ENCODE measurements at regions not wholly inside any gene's neighbourhood (a gene's known extent, or its start where the extent isn't known, plus 50 kb on each side); places are given as distances from the start of the nearest gene placed in this dataset.

- Histone ChIP-seq H3K9me3 (ENCODE audit: low read length) (no peaks in the 10 kb centered on the region), H3K79me2 (ENCODE audit: insufficient read depth, low read depth, low read length) (no peaks in the 10 kb centered on the region), H3K4me3 (ENCODE audit: low read depth, low read length, poor library complexity, severe bottlenecking) (no peak overlapping the region), H4K20me1 (ENCODE audit: insufficient read depth, low read length) (no peaks in the 10 kb centered on the region), H2AFZ (ENCODE audit: low read length) (no peak overlapping the region), H3K36me3 (ENCODE audit: insufficient read depth, low read length) (no peaks in the 10 kb centered on the region), H3K4me2 (ENCODE audit: low read length) (no peak overlapping the region), H3K4me1 (ENCODE audit: insufficient read depth, low read length, poor library complexity, severe bottlenecking) (no peaks in the 10 kb centered on the region), H3K27ac (ENCODE audit: low read depth, low read length, poor library complexity, severe bottlenecking) (no peak overlapping the region), H3K9me2 (ENCODE audit: insufficient read depth, low read length) (no peaks in the 10 kb centered on the region; the same call in 1 of the 2 replicates)
- TF ChIP-seq CTCF (conservative IDR thresholded peaks at IDR 0.05; ENCODE audit: low read length), result no peak
- TF ChIP-seq EZH2phosphoT487 (IDR thresholded peaks at IDR 0.05; ENCODE audit: borderline replicate concordance, low read depth, low read length), result no peak
- no TSS peak for BruUV-seq (replicated peaks)
- no peak for DNase-seq (ENCODE audit: low spot score)
- ChIA-PET CTCF (ENCODE audit: unreplicated experiment) (no interaction called here), POLR2A (no interaction called here)
- intact Hi-C loops (cut with micrococcal nuclease; ENCODE audit: unreplicated experiment), result no loop called here
These were observed 465.4 kb downstream of the CD109 start for GRCh38 chr6:74161380-74161779.

- Histone ChIP-seq H3K4me2 (ENCODE audit: low read length) (no peak overlapping the region), H4K20me1 (ENCODE audit: insufficient read depth, low read length) (no peaks in the 10 kb centered on the region), H3K4me1 (ENCODE audit: insufficient read depth, low read length, poor library complexity, severe bottlenecking) (no peaks in the 10 kb centered on the region), H3K27ac (ENCODE audit: low read depth, low read length, poor library complexity, severe bottlenecking) (no peak overlapping the region), H3K79me2 (ENCODE audit: insufficient read depth, low read depth, low read length) (no peaks in the 10 kb centered on the region), H2AFZ (ENCODE audit: low read length) (no peak overlapping the region), H3K9me3 (ENCODE audit: low read length) (no peaks in the 10 kb centered on the region), H3K36me3 (ENCODE audit: insufficient read depth, low read length) (no peaks in the 10 kb centered on the region), H3K9me2 (ENCODE audit: insufficient read depth, low read length) (no peaks in the 10 kb centered on the region), H3K4me3 (ENCODE audit: low read depth, low read length, poor library complexity, severe bottlenecking) (no peak overlapping the region)
- BruUV-seq (replicated peaks), result no TSS peak
- CTCF ChIA-PET (ENCODE audit: unreplicated experiment), result no interaction called here
- no peak for DNase-seq (ENCODE audit: low spot score)
- POLR2A ChIA-PET, result interaction anchor here (1.2 kb wide), 1 partner anchor 17 kb away, joined by 3 read pairs; no protein-coding TSS in a partner anchor
- intact Hi-C loops (cut with micrococcal nuclease; ENCODE audit: unreplicated experiment), result no loop called here
- no peak for TF ChIP-seq EZH2phosphoT487 (IDR thresholded peaks at IDR 0.05; ENCODE audit: borderline replicate concordance, low read depth, low read length)
- TF ChIP-seq CTCF (conservative IDR thresholded peaks at IDR 0.05; ENCODE audit: low read length), result no peak
These were observed 456.2 kb downstream of the CD109 start for GRCh38 chr6:74152096-74152675.

GRCh38 chr6:74145931-74146330, 449.9 kb downstream of the CD109 start:
- TF ChIP-seq CTCF (conservative IDR thresholded peaks at IDR 0.05; ENCODE audit: low read length) (no peak), EZH2phosphoT487 (IDR thresholded peaks at IDR 0.05; ENCODE audit: borderline replicate concordance, low read depth, low read length) (no peak)
- Histone ChIP-seq H3K9me2 (ENCODE audit: insufficient read depth, low read length) (no peaks in the 10 kb centered on the region), H3K79me2 (ENCODE audit: insufficient read depth, low read depth, low read length) (no peaks in the 10 kb centered on the region), H3K4me2 (ENCODE audit: low read length) (no peak overlapping the region), H2AFZ (ENCODE audit: low read length) (no peak overlapping the region), H3K36me3 (ENCODE audit: insufficient read depth, low read length) (no peaks in the 10 kb centered on the region), H3K4me3 (ENCODE audit: low read depth, low read length, poor library complexity, severe bottlenecking) (no peak overlapping the region), H4K20me1 (ENCODE audit: insufficient read depth, low read length) (no peaks in the 10 kb centered on the region), H3K9me3 (ENCODE audit: low read length) (no peaks in the 10 kb centered on the region), H3K27ac (ENCODE audit: low read depth, low read length, poor library complexity, severe bottlenecking) (no peak overlapping the region), H3K4me1 (ENCODE audit: insufficient read depth, low read length, poor library complexity, severe bottlenecking) (no peaks in the 10 kb centered on the region)
- no peak for DNase-seq (ENCODE audit: low spot score)
- CTCF ChIA-PET (ENCODE audit: unreplicated experiment), result no interaction called here
- intact Hi-C loops (cut with micrococcal nuclease; ENCODE audit: unreplicated experiment), result no loop called here
- POLR2A ChIA-PET, result no interaction called here
- BruUV-seq (replicated peaks), result no TSS peak
